ENCODE measurements at regions not wholly inside any gene's neighbourhood (a gene's known extent, or its start where the extent isn't known, plus 50 kb on each side); places are given as distances from the start of the nearest gene placed in this dataset.

DNA sequence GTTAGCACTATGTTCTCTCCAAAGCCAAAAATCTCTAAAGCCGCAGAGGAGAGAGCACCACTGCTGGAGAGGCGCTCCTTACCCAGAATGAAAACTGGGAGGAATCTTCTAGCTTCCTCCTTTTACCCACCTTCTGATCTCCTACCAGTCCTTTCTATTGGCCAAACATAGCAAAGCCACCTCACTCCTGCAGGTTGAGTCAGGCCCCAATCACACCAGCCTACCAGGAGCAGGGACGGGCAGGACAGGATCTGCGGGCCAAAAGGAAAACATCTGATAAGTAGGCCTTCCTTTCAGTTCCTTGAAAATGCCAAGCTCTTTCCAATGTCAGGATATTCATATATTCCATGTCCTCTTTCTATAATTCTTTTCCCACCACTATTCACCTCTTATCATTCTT lies 197.7 kb upstream of the CNOT2 start:
- TF ChIP-seq SIN3A (IDR thresholded peaks at IDR 0.05; ENCODE audit: borderline replicate concordance, insufficient read depth, low read length) (no peak), POLR2AphosphoS5 (IDR thresholded peaks at IDR 0.05; ENCODE audit: low read depth, low read length) (no peak), TAF1 (IDR thresholded peaks at IDR 0.05; ENCODE audit: borderline replicate concordance, insufficient read depth, low read length) (no peak), FOXP2 (optimal IDR thresholded peaks at IDR 0.05; ENCODE audit: borderline replicate concordance, extremely low read depth, extremely low read length, insufficient read depth) (no peak)
- TF ChIP-seq, protein P1, sequence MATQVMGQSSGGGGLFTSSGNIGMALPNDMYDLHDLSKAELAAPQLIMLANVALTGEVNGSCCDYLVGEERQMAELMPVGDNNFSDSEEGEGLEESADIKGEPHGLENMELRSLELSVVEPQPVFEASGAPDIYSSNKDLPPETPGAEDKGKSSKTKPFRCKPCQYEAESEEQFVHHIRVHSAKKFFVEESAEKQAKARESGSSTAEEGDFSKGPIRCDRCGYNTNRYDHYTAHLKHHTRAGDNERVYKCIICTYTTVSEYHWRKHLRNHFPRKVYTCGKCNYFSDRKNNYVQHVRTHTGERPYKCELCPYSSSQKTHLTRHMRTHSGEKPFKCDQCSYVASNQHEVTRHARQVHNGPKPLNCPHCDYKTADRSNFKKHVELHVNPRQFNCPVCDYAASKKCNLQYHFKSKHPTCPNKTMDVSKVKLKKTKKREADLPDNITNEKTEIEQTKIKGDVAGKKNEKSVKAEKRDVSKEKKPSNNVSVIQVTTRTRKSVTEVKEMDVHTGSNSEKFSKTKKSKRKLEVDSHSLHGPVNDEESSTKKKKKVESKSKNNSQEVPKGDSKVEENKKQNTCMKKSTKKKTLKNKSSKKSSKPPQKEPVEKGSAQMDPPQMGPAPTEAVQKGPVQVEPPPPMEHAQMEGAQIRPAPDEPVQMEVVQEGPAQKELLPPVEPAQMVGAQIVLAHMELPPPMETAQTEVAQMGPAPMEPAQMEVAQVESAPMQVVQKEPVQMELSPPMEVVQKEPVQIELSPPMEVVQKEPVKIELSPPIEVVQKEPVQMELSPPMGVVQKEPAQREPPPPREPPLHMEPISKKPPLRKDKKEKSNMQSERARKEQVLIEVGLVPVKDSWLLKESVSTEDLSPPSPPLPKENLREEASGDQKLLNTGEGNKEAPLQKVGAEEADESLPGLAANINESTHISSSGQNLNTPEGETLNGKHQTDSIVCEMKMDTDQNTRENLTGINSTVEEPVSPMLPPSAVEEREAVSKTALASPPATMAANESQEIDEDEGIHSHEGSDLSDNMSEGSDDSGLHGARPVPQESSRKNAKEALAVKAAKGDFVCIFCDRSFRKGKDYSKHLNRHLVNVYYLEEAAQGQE (IDR thresholded peaks at IDR 0.05; ENCODE audit: insufficient read depth in 1 of 2, low read depth in 2 of 2, low read length in 2 of 2), result no peak
